Glomerular visceral epithelial cell (primary cell): ENCODE measurements at regions not wholly inside any gene's neighbourhood (a gene's known extent, or its start where the extent isn't known, plus 50 kb on each side); places are given as distances from the start of the nearest gene placed in this dataset.
"Not testable (repeated sequence)": the region's sequence is repeated elsewhere in the genome, so short reads cannot be mapped to it uniquely, and the experiment has no call there.

Experiments
- DNase-seq: peaks from one replicate; pipeline ENCODE4 v3.0.0-alpha.2; 2016; ENCODE audit errors: extremely low spot score

- not testable (repeated sequence) for DNase-seq
Observed at GRCh38 chr1:91207691-91208090, 185.9 kb upstream of the ZNF644 start.

DNA sequence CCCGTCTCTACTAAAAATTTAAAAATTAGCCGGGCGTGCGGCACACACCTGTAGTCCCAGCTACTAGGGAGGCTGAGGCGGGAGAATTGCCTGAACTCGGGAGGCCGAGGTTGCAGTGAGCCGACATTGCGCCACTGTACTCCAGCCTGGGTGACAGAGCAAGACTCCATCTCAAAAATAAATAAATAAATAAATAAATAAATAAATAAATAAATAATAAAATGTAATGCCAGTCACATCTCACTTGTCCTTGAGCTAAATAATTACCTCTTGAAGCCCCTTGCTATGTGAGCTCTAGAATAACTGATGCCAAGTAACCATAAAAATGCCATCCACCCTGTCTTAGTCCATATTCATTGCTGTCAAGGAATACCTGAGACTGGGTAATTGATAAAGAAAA, 182.3 kb upstream of the ZNF644 start:
- not testable (repeated sequence) for DNase-seq

DNA sequence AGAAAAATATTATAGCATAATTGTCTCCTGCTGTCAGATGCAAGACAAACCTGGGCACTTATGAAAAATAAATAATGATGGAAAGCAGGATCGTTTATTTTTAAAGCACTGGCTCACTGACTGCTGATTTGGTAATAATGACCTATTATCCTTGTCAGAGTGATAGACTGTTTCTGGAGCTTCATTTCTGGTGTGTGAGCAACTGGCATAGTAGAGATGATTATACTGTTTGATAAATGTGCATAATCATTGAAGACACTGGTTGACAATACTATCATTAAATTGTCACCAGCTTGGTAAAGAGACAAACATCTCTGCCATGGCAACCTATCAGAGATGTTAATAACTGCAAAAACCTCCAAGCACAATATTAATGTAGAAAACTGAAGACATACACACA, 179.9 kb upstream of the ZNF644 start:
- no peak for DNase-seq

DNA sequence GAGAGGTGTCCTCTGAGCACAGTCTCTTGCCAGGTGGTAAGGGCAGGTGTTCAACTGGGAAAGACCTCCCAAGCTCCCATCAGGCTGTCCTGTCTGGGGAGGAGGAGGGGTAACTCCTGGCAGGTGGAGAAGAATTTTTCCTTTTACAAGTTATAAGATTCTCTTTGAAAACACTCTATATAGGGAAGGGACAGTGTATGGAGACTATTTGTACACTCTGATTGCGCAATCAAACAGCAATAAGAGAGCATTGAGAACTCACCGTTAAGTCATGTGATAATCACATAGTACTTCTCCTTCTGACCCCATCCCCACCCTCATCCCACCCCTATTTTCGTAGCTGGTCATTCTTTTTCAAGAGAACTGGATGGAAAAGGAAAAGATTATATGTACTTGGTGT, 179.3 kb upstream of the ZNF644 start:
- DNase-seq: no peak

DNA sequence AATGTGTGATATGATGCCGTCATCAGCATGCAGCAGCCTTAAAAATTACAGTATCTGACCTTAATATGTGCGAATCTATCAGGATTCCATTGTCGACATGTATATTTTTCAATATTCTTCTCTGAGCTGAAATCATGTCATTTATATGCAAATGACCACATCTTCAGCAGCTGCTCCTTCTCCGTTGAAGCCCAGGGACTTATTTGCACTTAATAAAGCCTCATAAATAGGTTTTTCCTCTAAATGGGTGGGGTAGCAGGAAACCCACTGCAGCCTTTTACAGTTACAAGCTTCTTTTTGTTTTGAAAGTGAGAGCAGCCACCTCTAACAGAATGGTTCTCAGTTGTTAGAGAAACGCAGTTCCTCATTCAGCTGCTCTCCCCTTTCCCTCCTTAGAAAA, 178.8 kb upstream of the ZNF644 start:
- no peak for DNase-seq

DNA sequence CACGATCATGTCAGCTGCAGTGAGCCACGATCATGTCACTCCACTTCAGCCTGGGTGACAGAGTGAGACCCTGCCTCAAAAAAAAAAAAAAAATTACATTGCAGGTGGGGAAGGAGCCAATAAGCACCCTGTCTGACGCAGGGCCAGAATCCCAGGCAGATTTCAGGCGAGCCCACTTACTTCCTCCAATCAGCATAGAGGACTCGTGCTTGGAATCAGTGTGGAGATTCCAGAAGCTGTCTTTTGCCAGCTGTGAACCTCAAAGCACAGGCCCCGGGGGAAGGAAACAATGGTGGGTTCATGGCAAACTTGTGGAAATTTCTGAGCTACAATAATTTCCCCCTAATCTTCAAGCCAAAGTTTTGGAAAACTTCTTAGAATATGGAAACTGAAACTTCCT, 178.2 kb upstream of the ZNF644 start:
- no peak for DNase-seq

DNA sequence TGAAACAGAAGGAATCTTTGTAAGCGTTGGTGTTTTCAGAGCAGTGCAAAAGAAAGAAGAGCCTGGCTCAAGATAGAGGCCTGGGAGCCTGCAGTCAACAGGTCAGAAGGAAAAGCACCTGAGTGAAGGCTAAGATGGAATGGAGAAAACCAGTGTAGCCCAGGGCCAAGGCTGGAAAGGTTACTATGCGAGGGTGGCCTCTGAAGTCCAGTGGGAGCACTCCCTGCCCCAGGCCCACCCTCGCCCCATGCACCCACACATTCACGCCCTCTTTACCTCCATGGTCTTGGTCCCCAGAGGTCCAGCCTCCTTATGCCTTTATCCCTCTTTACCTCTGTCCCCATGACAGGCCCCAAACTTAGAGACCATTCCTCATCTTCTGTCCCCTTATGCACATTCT, 169.2 kb upstream of the ZNF644 start:
- DNase-seq: no peak

DNA sequence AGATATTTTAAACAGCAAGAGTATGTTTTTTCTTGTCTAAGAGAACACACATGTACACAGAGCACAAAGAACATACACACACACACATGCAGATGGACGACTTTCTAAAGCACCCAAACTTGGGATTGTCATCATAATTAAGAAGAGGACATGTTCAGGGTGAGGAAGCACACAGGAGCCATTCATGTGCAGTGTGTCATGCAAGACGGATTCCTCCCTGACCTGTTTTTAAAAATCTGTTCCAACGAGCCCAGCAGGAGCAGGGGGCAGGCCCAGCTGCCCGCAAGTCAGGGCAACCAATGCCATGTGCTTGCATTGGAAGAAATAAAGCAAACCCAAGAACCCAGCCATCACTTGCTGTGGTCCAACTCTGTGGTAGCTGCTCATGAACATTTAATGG, 167.3 kb upstream of the ZNF644 start:
- DNase-seq: no peak

GRCh38 chr1:91182807-91183206, 161.0 kb upstream of the ZNF644 start:
- not testable (repeated sequence) for DNase-seq

- no peak for DNase-seq
Observed at GRCh38 chr1:91176250-91176649, 154.4 kb upstream of the ZNF644 start.

- DNase-seq: no peak
Observed at GRCh38 chr1:91174734-91175133, 152.9 kb upstream of the ZNF644 start.

- no peak for DNase-seq
Observed at GRCh38 chr1:91173346-91173890, 151.6 kb upstream of the ZNF644 start.

GRCh38 chr1:91172541-91172940, 150.7 kb upstream of the ZNF644 start:
- no peak for DNase-seq

GRCh38 chr1:91171898-91172297, 150.1 kb upstream of the ZNF644 start:
- no peak for DNase-seq

DNA sequence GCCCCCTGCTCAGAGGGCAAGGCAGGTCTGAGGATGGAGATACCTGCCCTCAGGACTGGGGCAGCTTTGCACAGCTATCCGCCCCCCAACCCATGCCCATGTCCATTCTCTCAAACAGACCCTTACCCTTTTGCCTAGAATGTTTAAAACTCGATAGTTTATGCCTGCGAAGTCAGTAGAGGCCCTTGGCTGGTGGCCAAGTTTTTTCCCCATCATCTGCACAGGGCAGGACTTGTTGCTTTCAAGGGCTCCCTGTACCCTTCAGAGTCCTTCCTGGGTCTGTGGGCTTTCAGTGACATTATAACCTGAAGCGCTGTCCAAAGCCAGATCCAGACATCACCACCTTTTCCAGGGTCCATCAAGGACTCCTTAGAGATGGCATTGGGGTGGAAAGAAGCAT, 148.7 kb upstream of the ZNF644 start:
- DNase-seq: no peak

DNA sequence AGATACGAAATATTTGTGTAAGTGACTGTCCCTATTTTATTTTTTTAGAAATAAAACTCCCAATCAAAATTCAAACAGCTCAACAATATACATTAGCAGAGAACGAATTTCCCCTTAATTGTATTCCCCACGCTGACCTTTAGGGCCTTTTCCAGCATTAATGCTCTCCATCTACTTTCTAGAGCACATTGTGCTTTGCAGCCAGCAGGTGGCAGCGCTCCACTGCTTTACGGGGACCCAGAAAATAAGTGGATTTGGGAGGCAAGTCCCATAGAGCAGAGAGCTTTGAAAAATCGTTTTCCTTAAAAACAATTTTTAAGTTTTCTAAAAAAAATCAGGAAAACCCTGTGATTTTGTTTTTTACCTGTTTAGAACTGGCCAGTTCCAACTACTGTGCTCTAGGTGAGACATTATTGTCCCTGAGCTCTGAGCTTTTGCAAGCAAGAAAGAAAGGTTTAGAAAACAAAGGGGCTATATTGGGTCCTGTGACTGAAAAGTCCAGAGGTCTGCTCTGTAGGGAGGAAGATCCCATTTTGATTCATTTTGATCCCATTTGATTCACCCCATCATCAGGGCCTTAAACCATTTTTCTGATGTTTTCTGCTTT, 144.4 kb upstream of the ZNF644 start:
- DNase-seq: peak; percentile 63

DNA sequence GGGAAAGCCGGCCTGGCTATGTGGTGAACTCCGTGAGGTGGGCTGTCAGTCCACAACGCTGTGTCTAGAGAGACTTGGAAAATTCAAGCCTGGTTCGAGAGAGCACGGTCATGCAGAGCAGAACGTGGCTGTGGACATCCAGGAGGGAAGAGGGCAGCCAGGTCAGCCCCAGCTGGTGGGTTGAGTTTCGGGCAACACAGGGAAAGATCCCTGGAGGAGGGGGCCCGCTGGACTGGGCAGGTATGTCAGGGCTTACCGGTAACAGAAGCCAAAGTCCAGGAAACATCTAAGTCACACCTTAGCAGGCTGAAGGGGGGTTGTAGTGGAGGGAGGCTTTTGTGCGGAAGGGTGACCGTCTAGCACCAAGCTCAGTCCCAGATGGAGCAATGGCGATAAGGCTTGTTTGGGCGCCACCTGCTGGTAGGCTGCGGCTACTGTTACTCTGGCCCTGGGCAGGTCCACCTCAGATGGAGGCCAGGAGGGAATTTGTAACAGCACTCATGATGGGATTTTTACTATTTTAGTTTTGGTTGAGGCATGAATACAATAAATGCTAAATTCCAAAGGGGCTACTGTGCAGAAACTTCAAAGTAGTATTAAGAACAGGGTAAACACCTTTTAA, 143.3 kb upstream of the ZNF644 start:
- peak; percentile 67 for DNase-seq

GRCh38 chr1:91162613-91163012, 140.8 kb upstream of the ZNF644 start:
- no peak for DNase-seq

DNA sequence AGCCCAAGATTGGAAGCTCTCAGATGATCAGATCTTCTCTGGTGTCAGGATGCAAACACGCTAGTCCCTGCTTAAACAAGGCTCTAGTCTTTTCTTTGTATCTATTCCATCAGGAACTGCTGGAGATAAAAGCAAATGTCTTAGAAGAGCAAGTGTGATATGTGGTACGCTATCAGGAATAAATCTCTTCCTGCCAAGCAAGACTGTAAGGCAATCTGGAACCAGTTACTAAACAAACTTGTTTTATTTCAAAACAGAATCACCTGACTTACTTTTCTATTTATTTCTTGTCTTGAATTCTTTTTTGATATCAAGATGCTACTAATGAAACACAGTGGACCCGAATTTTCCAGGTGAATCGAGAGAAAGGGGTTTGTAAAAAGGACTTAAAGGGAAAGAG, 139.9 kb upstream of the ZNF644 start:
- DNase-seq: no peak

DNA sequence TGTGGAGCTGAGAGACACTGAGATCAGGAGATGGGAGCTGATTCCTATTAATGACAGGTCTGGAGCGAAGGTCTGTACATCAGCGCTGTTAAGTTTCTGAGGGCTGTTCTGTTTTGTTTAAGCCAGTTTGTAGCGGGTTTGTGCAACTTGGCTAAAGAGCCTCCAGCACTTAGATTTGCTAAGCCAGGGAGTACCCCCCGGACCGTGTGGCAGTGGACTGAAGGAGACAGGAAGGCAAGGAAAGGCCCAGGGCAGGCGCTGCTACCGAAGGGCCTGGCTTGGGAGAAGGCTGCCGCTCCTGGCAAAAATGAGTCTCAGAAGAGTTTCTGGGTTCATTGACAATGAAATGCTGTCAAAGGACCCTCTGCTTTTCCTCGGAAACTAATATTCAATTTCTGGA, 139.3 kb upstream of the ZNF644 start:
- DNase-seq: no peak

DNA sequence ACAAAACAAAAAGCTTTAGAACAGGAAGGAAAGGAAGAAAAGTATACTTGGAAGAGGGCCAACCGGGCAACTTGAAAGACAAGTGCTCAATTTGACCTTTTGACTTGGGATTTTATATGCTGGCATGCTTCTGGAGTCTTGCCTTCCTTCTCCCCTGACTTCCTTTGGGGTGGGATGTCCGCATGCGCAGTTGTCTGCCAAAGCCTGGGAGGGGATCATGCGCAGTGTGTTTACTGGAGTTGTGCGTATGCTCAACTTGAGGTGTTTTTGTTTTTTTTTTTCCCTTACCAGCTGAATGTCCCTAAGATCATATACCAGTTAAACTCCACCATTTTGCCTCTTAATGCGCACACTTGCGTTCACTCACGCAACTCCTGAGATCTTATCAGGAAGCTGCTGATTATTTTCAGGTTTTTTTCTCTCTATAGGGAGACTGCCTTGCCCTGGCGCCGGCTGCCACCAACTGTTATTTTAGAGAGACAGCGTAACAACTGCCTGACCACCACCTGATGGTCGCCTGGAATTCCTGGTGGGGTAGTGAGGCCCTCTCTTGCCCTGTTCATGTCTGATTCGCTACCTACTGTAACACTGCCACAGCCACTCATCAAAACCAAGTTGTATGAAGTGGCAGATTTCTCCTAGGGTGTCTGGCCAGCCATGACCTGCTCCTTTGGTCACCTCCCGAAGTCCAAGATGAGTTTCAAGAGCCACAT, 138.7 kb upstream of the ZNF644 start:
- no peak for DNase-seq

DNA sequence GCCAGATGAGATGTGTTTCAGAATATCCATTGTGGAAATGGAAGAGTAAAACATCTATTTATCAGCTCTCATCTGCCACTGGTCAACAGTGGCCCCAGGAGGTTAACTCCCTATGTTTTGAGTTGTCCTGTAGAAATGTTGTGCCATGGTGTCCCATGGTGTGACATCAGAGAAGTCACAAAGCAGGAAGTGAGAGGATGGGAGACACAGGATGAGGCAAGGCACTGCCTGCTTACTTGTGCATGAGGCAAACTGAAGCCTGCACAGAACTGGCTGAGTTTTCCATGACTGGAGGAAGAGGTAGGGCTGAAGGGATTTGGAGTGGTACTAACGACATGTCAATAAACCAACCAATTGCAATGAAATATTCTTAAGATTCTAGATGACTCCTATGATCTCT, 131.5 kb upstream of the ZNF644 start:
- no peak for DNase-seq

- DNase-seq: no peak
Observed at GRCh38 chr1:91152331-91152730, 130.5 kb upstream of the ZNF644 start.
